Hepatocyte (in vitro differentiated cells): ENCODE measurements at regions not wholly inside any gene's neighbourhood (a gene's known extent, or its start where the extent isn't known, plus 50 kb on each side); places are given as distances from the start of the nearest gene placed in this dataset.

Experiments
- DNase-seq: peaks from one replicate; pipeline ENCODE4 v3.0.0-alpha.2; 2016; ENCODE audit warnings: low spot score
- H2AFZ ChIP-seq: fragments of 200-600 bp; sonication (generic); 2 replicates; pipeline ENCODE4 v1.6.0; 2016; ENCODE audit warnings: antibody characterized with exemption, mild to moderate bottlenecking
- H3K27ac ChIP-seq: fragments of 200-600 bp; sonication (generic); 2 replicates; pipeline ENCODE4 v1.5.1; 2016; ENCODE audit warnings: mild to moderate bottlenecking
- H3K27me3 ChIP-seq: fragments of 200-600 bp; sonication (generic); 2 replicates; pipeline ENCODE4 v1.6.1; 2016
- H3K36me3 ChIP-seq: fragments of 200-600 bp; sonication (generic); replicated peaks from 2 replicates; pipeline ENCODE4 v1.5.1; 2016; ENCODE audit warnings: low read depth; ENCODE audit not compliant: insufficient read depth
- H3K4me1 ChIP-seq: fragments of 200-600 bp; sonication (generic); 2 replicates; pipeline ENCODE4 v1.5.1; 2016; ENCODE audit warnings: mild to moderate bottlenecking, moderate library complexity; ENCODE audit not compliant: insufficient read depth
- H3K4me2 ChIP-seq: fragments of 200-600 bp; sonication (generic); 2 replicates; pipeline ENCODE4 v1.6.0; 2016
- H3K4me3 ChIP-seq: fragments of 200-600 bp; sonication (generic); 2 replicates; pipeline ENCODE4 v1.5.1; 2016; ENCODE audit warnings: mild to moderate bottlenecking
- H3K79me2 ChIP-seq: fragments of 200-600 bp; sonication (generic); 2 replicates; pipeline ENCODE4 v1.6.0; 2017; ENCODE audit warnings: mild to moderate bottlenecking
- H3K9me2 ChIP-seq: fragments of 200-600 bp; sonication (generic); replicated peaks from 2 replicates; pipeline ENCODE4 v1.6.0; 2017; ENCODE audit warnings: mild to moderate bottlenecking; ENCODE audit not compliant: insufficient read depth
- H3K9me3 ChIP-seq: fragments of 200-600 bp; sonication (generic); 2 replicates; pipeline ENCODE4 v1.5.1; 2016; ENCODE audit warnings: low read depth, mild to moderate bottlenecking
- H4K20me1 ChIP-seq: fragments of 200-600 bp; sonication (generic); 2 replicates; pipeline ENCODE4 v1.6.0; 2016; ENCODE audit warnings: mild to moderate bottlenecking; ENCODE audit not compliant: insufficient read depth, poor library complexity, severe bottlenecking
- CTCF ChIP-seq: fragments of 200-600 bp; sonication (generic); IDR thresholded peaks from 2 replicates; pipeline ENCODE4 v1.5.1; 2016; ENCODE audit warnings: antibody characterized with exemption, mild to moderate bottlenecking; ENCODE audit not compliant: poor library complexity
- EZH2 ChIP-seq: fragments of 200-600 bp; sonication (generic); IDR thresholded peaks from 2 replicates; pipeline ENCODE4 v1.6.1; 2016; ENCODE audit warnings: antibody characterized with exemption, mild to moderate bottlenecking, borderline replicate concordance
- EZH2phosphoT487 ChIP-seq: fragments of 200-600 bp; sonication (generic); IDR thresholded peaks from one replicate; pipeline ENCODE4 v1.6.1; 2018; ENCODE audit warnings: antibody characterized with exemption, mild to moderate bottlenecking, low read depth, moderate library complexity; ENCODE audit not compliant: unreplicated experiment, severe bottlenecking
- WGBS: methylation state at CpG from one replicate; pipeline ENCODE4 v1.1.6; 2016; ENCODE audit warnings: low lambda C conversion rate; ENCODE audit errors: missing lambda C conversion rate; 5-methylcytosine and 5-hydroxymethylcytosine counted together

- Histone ChIP-seq H3K27me3 (no peaks in the 10 kb centered on the region), H3K9me3 (no peaks in the 10 kb centered on the region), H3K4me3 (no peak overlapping the region), H3K36me3 (no peaks in the 10 kb centered on the region), H3K4me1 (no peaks in the 10 kb centered on the region), H3K79me2 (no peaks in the 10 kb centered on the region), H4K20me1 (no peaks in the 10 kb centered on the region), H3K9me2 (no peaks in the 10 kb centered on the region), H3K4me2 (no peak overlapping the region), H2AFZ (no peak overlapping the region), H3K27ac (no peak overlapping the region)
- TF ChIP-seq CTCF (no peak), EZH2 (no peak), EZH2phosphoT487 (no peak)
- no peak for DNase-seq
- 94% methylated on average over 1 of the region's 1 CpG for WGBS
These were observed 470.7 kb downstream of the ETV1 start for GRCh38 chr7:13518738-13519137.

GRCh38 chr7:13524076-13524475, 465.4 kb downstream of the ETV1 start:
- no peaks in the 10 kb centered on the region for H3K27me3 ChIP-seq
- H3K4me2 ChIP-seq: no peak overlapping the region
- no peaks in the 10 kb centered on the region for H3K79me2 ChIP-seq
- no peak overlapping the region for H3K4me3 ChIP-seq
- no peaks in the 10 kb centered on the region for H3K9me2 ChIP-seq
- H3K9me3 ChIP-seq: no peaks in the 10 kb centered on the region
- H3K36me3 ChIP-seq: no peaks in the 10 kb centered on the region
- no peak overlapping the region for H3K27ac ChIP-seq
- H2AFZ ChIP-seq: no peak overlapping the region
- no peak for TF ChIP-seq EZH2
- TF ChIP-seq EZH2phosphoT487: no peak
- TF ChIP-seq CTCF: no peak
- DNase-seq: no peak
- no peaks in the 10 kb centered on the region for H3K4me1 ChIP-seq
- H4K20me1 ChIP-seq: no peaks in the 10 kb centered on the region

- no peak for DNase-seq
- Histone ChIP-seq H3K9me2 (no peaks in the 10 kb centered on the region), H3K79me2 (no peaks in the 10 kb centered on the region), H3K27ac (no peak overlapping the region), H3K4me2 (no peak overlapping the region), H3K9me3 (no peaks in the 10 kb centered on the region), H3K4me1 (no peaks in the 10 kb centered on the region), H2AFZ (no peak overlapping the region), H4K20me1 (no peaks in the 10 kb centered on the region), H3K4me3 (no peak overlapping the region), H3K27me3 (no peaks in the 10 kb centered on the region), H3K36me3 (no peaks in the 10 kb centered on the region)
- TF ChIP-seq CTCF (no peak), EZH2 (no peak), EZH2phosphoT487 (no peak)
- 78% methylated on average over 5 of the region's 5 CpGs for WGBS
These were observed 457.3 kb downstream of the ETV1 start for GRCh38 chr7:13532028-13532753.

- TF ChIP-seq EZH2phosphoT487 (no peak), EZH2 (no peak), CTCF (no peak)
- H3K9me3 ChIP-seq: no peaks in the 10 kb centered on the region
- DNase-seq: no peak
- no peaks in the 10 kb centered on the region for H3K27me3 ChIP-seq
- no peaks in the 10 kb centered on the region for H3K9me2 ChIP-seq
- no peaks in the 10 kb centered on the region for H3K4me1 ChIP-seq
- H3K36me3 ChIP-seq: no peaks in the 10 kb centered on the region
- WGBS: 93% methylated on average over 6 of the region's 6 CpGs
- H3K27ac ChIP-seq: no peak overlapping the region
- no peak overlapping the region for H3K4me3 ChIP-seq
- H4K20me1 ChIP-seq: no peaks in the 10 kb centered on the region
- H3K4me2 ChIP-seq: no peak overlapping the region
- H2AFZ ChIP-seq: no peak overlapping the region
- H3K79me2 ChIP-seq: no peaks in the 10 kb centered on the region
These were observed 450.8 kb downstream of the ETV1 start for GRCh38 chr7:13538669-13539068.
